IMR-90 (cell line): ENCODE measurements at regions not wholly inside any gene's neighbourhood (a gene's known extent, or its start where the extent isn't known, plus 50 kb on each side); places are given as distances from the start of the nearest gene placed in this dataset.

Experiments used
- ATAC-seq: fragments of 200-7000 bp; cut with Tn5 transposase; 2 replicates; pipeline ENCODE4 v1.9.1; 2020; ENCODE audit warnings: low read depth, mild to moderate bottlenecking, moderate library complexity
- BruUV-seq: library from RNA; stranded (reverse); fragments of 400-500 nt; replicated peaks from 2 replicates; lab custom pipeline; 2021; lab: Mats Ljungman, UMichigan
- CTCF ChIA-PET: fragments of 300-600 bp; formaldehyde crosslinking; extraction: SDS; loops from one replicate; lab custom pipeline; 2021; ENCODE audit warnings: antibody characterized with exemption; lab: Yijun Ruan, JAX
- POLR2A ChIA-PET: fragments of 300-600 bp; sonication (Branson Sonifier 250); formaldehyde crosslinking; loops from one replicate; lab custom pipeline; 2022; ENCODE audit warnings: antibody characterized with exemption; ENCODE audit not compliant: unreplicated experiment; lab: Charles Lee
- DNase-seq: peaks from one replicate; pipeline ENCODE4 v3.0.0; 2013
- H2AFZ ChIP-seq: replicated peaks from 2 replicates; pipeline ENCODE3; 2013; ENCODE audit warnings: low read length, mild to moderate bottlenecking; ENCODE audit not compliant: poor library complexity
- H2AK5ac ChIP-seq: 2 replicates; pipeline ENCODE4 v1.6.1; 2013; ENCODE audit warnings: low read depth, low read length, inconsistent platforms
- H2AK9ac ChIP-seq: replicated peaks from 2 replicates; pipeline ENCODE3; 2013; ENCODE audit warnings: mild to moderate bottlenecking, low read depth, low read length, moderate library complexity; ENCODE audit not compliant: poor library complexity
- H2BK120ac ChIP-seq: 2 replicates; pipeline ENCODE4 v1.6.1; 2013; ENCODE audit warnings: low read depth, low read length, inconsistent platforms
- H2BK15ac ChIP-seq: 3 replicates; pipeline ENCODE4 v1.6.1; 2013; ENCODE audit warnings: low read depth, low read length, inconsistent platforms
- H2BK20ac ChIP-seq: 2 replicates; pipeline ENCODE4 v1.6.1; 2013; ENCODE audit warnings: low read depth, mild to moderate bottlenecking, inconsistent platforms, low read length, moderate library complexity
- H2BK5ac ChIP-seq: 2 replicates; pipeline ENCODE4 v1.6.1; 2013; ENCODE audit warnings: mild to moderate bottlenecking, low read depth, low read length, inconsistent platforms; ENCODE audit not compliant: poor library complexity, severe bottlenecking
- H3K14ac ChIP-seq: replicated peaks from 2 replicates; pipeline ENCODE4 v1.6.1; 2013; ENCODE audit warnings: low read depth, low read length, inconsistent platforms
- H3K18ac ChIP-seq: 2 replicates; pipeline ENCODE4 v1.6.1; 2013; ENCODE audit warnings: low read depth, low read length, control low read depth
- H3K23ac ChIP-seq: 2 replicates; pipeline ENCODE4 v1.6.1; 2013; ENCODE audit warnings: low read depth, low read length, inconsistent platforms
- H3K27ac ChIP-seq: 2 replicates; pipeline ENCODE4 v1.5.1; 2013; ENCODE audit warnings: mild to moderate bottlenecking, control low read depth, low read length; ENCODE audit not compliant: insufficient read depth
- H3K27me3 ChIP-seq: 2 replicates; pipeline ENCODE4 v1.6.1; 2013; ENCODE audit warnings: low read length; ENCODE audit not compliant: control insufficient read depth, insufficient read depth
- H3K36me3 ChIP-seq: 2 replicates; pipeline ENCODE4 v1.6.1; 2013; ENCODE audit warnings: low read length, mixed read lengths; ENCODE audit not compliant: control insufficient read depth, insufficient read depth
- H3K4ac ChIP-seq: 2 replicates; pipeline ENCODE4 v1.6.1; 2013; ENCODE audit warnings: low read depth, low read length, inconsistent platforms
- H3K4me1 ChIP-seq: 2 replicates; pipeline ENCODE4 v1.6.1; 2013; ENCODE audit warnings: low read length, mixed read lengths; ENCODE audit not compliant: control insufficient read depth, insufficient read depth
- H3K4me2 ChIP-seq: 2 replicates; pipeline ENCODE4 v1.6.1; 2013; ENCODE audit warnings: low read depth, mild to moderate bottlenecking, control low read depth, low read length, moderate library complexity
- H3K4me3 ChIP-seq: 2 replicates; pipeline ENCODE4 v1.5.1; 2013; ENCODE audit warnings: low read depth, mild to moderate bottlenecking, control low read depth, low read length, moderate library complexity; ENCODE audit not compliant: insufficient read depth
- H3K56ac ChIP-seq: 2 replicates; pipeline ENCODE4 v1.6.1; 2013; ENCODE audit warnings: low read length, inconsistent platforms; ENCODE audit not compliant: insufficient read depth; ENCODE audit errors: extremely low read depth
- H3K79me1 ChIP-seq, 2 experiments: 2 replicates each; pipeline ENCODE4 v1.6.1; 2013; ENCODE audit warnings: low read length in 2 of 2, inconsistent platforms in 1 of 2, low read depth in 1 of 2
- H3K9ac ChIP-seq: 2 replicates; pipeline ENCODE4 v1.6.1; 2013; ENCODE audit warnings: low read depth, low read length, control low read depth
- H3K9me1 ChIP-seq: 2 replicates; pipeline ENCODE4 v1.6.1; 2013; ENCODE audit warnings: low read length, inconsistent platforms; ENCODE audit not compliant: insufficient read depth
- H3K9me3 ChIP-seq: 2 replicates; pipeline ENCODE4 v1.6.1; 2013; ENCODE audit warnings: low read length; ENCODE audit not compliant: control insufficient read depth, insufficient read depth
- H4K20me1 ChIP-seq: 2 replicates; pipeline ENCODE4 v1.6.1; 2013; ENCODE audit warnings: low read length, inconsistent platforms; ENCODE audit not compliant: insufficient read depth
- H4K5ac ChIP-seq: 2 replicates; pipeline ENCODE4 v1.6.1; 2013; ENCODE audit warnings: mild to moderate bottlenecking, low read depth, low read length, control low read depth
- H4K8ac ChIP-seq, 2 experiments: 2 replicates each; pipeline ENCODE4 v1.6.1; 2013; ENCODE audit warnings: low read depth in 2 of 2, low read length in 2 of 2, control low read depth in 1 of 2, inconsistent platforms in 1 of 2
- H4K91ac ChIP-seq: 2 replicates; pipeline ENCODE4 v1.6.1; 2013; ENCODE audit warnings: low read depth, low read length, inconsistent platforms; ENCODE audit not compliant: insufficient read depth
- BHLHE40 ChIP-seq: fragments of 150-350 bp; IDR thresholded peaks from 2 replicates; pipeline ENCODE4 v1.6.1; 2016; ENCODE audit warnings: mild to moderate bottlenecking, low read depth, low read length
- CEBPB ChIP-seq: IDR thresholded peaks from 2 replicates; pipeline ENCODE4 v1.6.1; 2012; ENCODE audit warnings: low read depth, low read length, improper control_type of control experiment
- CHD1 ChIP-seq: IDR thresholded peaks from 2 replicates; pipeline ENCODE4 v1.6.1; 2012; ENCODE audit warnings: low read depth, low read length, improper control_type of control experiment
- FOS ChIP-seq: fragments of 150-350 bp; IDR thresholded peaks from 2 replicates; pipeline ENCODE4 v1.6.1; 2016; ENCODE audit warnings: low read depth, low read length
- MAFK ChIP-seq: IDR thresholded peaks from 2 replicates; pipeline ENCODE4 v1.6.1; 2012; ENCODE audit warnings: low read depth, low read length, improper control_type of control experiment
- MAZ ChIP-seq: IDR thresholded peaks from 2 replicates; pipeline ENCODE4 v1.6.1; 2012; ENCODE audit warnings: low read depth, mild to moderate bottlenecking, low read length, improper control_type of control experiment, moderate library complexity, borderline replicate concordance
- NFE2L2 ChIP-seq: fragments of 150-350 bp; IDR thresholded peaks from 2 replicates; pipeline ENCODE4 v1.6.1; 2016; ENCODE audit warnings: low read depth, mild to moderate bottlenecking, low read length
- POLR2A ChIP-seq: IDR thresholded peaks from 2 replicates; pipeline ENCODE4 v1.6.1; 2012; ENCODE audit warnings: mild to moderate bottlenecking, low read depth, low read length
- RAD21 ChIP-seq: IDR thresholded peaks from 2 replicates; pipeline ENCODE4 v1.6.1; 2012; ENCODE audit warnings: low read length, improper control_type of control experiment
- RCOR1 ChIP-seq: IDR thresholded peaks from 2 replicates; pipeline ENCODE4 v1.6.1; 2012; ENCODE audit warnings: mild to moderate bottlenecking, low read length, improper control_type of control experiment; ENCODE audit not compliant: insufficient replicate concordance
- WGBS, 2 experiments: methylation state at CpG; one replicate each; pipeline versions ENCODE4 v1.1.5 to v1.1.7; 2013; ENCODE audit warnings: missing lambda C conversion rate in 2 of 2; ENCODE audit not compliant: insufficient read length in 1 of 2; ENCODE audit errors: extremely low coverage in 2 of 2; 5-methylcytosine and 5-hydroxymethylcytosine counted together
- dilution Hi-C: fragments of 300-500 bp; cut with HindIII; formaldehyde crosslinking; loops from one replicate; pipeline ENCODE4 v1.14.3; 2018; ENCODE audit warnings: low sequenced_read_pairs; ENCODE audit not compliant: unreplicated experiment
- in situ Hi-C: fragments of 300-500 bp; cut with MboI; formaldehyde crosslinking; loops from 3 replicates; pipeline ENCODE4 v1.14.3; 2019; ENCODE audit warnings: low sequenced_read_pairs, inconsistent platforms, mixed read lengths
- intact Hi-C: fragments of 100-400 bp; cut with micrococcal nuclease; formaldehyde crosslinking; loops from 2 replicates; pipeline ENCODE4 v1.10.0; 2022
- TF ChIP-seq, protein P1 (sequence below): conservative IDR thresholded peaks from 2 replicates; pipeline ENCODE4 v1.5.1; 2012; ENCODE audit warnings: mild to moderate bottlenecking, low read depth, low read length, improper control_type of control experiment
- TF ChIP-seq, protein P2 (sequence below): fragments of 150-350 bp; IDR thresholded peaks from 2 replicates; pipeline ENCODE4 v1.6.1; 2016; ENCODE audit warnings: low read depth, mild to moderate bottlenecking, low read length, moderate library complexity, borderline replicate concordance
- TF ChIP-seq, protein P3 (sequence below): fragments of 150-350 bp; IDR thresholded peaks from 2 replicates; pipeline ENCODE4 v1.6.1; 2017; ENCODE audit warnings: mild to moderate bottlenecking, antibody characterized with exemption, low read length, low read depth

DNA sequence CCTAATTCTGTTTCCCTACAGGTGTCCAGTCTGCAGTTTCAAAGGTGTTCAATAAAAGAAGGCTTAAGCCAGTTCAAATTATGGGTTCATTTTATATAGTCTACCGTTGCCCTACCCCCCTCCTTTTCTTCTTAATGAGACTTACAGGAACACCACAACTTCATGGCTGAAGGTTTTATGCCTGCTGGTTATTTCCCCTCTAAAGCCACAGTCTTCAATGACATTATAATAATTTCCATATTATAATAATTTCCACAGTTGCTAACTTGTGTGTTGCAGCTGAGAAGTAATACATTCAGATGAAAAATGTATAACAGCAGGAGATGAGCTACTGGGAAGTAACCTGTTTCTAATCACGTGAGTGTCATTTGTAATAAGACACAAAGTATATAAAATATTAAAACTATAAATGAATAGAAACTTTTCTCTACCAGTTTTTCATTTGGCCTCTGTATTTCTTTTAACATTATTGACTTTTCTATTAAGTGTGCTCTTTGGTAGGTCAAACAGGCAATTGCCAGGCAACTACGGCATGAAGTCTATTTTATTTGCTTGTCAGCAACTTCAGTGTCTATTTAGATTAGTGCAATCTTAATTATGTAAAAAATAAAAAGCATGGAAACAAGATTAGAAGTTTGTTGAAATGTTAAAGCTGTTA is 120.5 kb upstream of the HMHB1 start:
- BruUV-seq = no TSS peak
- Histone ChIP-seq H4K5ac (no peak overlapping the region), H3K4me2 (no peak overlapping the region), H4K20me1 (no peaks in the 10 kb centered on the region), H3K14ac (no peak overlapping the region), H2BK120ac (no peak overlapping the region), H3K9ac (no peak overlapping the region), H3K9me1 (no peaks in the 10 kb centered on the region), H3K79me1 (no peaks in the 10 kb centered on the region), H3K4ac (no peak overlapping the region), H3K18ac (no peak overlapping the region), H3K27ac (no peak overlapping the region), H3K36me3 (no peaks in the 10 kb centered on the region), H3K56ac (no peak overlapping the region), H3K4me3 (no peak overlapping the region), H3K9me3 (no peaks in the 10 kb centered on the region), H2AFZ (no peak overlapping the region), H3K4me1 (peaks cover 5% of the 10 kb centered on the region; the same call in 1 of the 2 replicates), H2BK5ac (no peak overlapping the region), H3K27me3 (no peaks in the 10 kb centered on the region), H2AK9ac (no peak overlapping the region), H2AK5ac (no peak overlapping the region), H3K23ac (no peak overlapping the region), H4K91ac (no peak overlapping the region), H4K8ac (no peak overlapping the region), H2BK15ac (no peak overlapping the region), H2BK20ac (no peak overlapping the region)
- intact Hi-C loops (loop anchor here (10.0 kb wide), 1 partner anchor 453 kb away; no protein-coding TSS in a partner anchor), dilution Hi-C loops (no loop called here), in situ Hi-C loops (no loop called here)
- ATAC-seq (no peak), DNase-seq (no peak)
- ChIA-PET POLR2A (no interaction called here), CTCF (no interaction called here)
- no peak for TF ChIP-seq CEBPB
- TF ChIP-seq RCOR1 = no peak
- no peak for TF ChIP-seq POLR2A
- no peak for TF ChIP-seq RAD21
- TF ChIP-seq, protein P1, sequence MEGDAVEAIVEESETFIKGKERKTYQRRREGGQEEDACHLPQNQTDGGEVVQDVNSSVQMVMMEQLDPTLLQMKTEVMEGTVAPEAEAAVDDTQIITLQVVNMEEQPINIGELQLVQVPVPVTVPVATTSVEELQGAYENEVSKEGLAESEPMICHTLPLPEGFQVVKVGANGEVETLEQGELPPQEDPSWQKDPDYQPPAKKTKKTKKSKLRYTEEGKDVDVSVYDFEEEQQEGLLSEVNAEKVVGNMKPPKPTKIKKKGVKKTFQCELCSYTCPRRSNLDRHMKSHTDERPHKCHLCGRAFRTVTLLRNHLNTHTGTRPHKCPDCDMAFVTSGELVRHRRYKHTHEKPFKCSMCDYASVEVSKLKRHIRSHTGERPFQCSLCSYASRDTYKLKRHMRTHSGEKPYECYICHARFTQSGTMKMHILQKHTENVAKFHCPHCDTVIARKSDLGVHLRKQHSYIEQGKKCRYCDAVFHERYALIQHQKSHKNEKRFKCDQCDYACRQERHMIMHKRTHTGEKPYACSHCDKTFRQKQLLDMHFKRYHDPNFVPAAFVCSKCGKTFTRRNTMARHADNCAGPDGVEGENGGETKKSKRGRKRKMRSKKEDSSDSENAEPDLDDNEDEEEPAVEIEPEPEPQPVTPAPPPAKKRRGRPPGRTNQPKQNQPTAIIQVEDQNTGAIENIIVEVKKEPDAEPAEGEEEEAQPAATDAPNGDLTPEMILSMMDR = no peak
- TF ChIP-seq MAFK = no peak
- TF ChIP-seq MAZ = no peak
- TF ChIP-seq BHLHE40 = no peak
- no peak for TF ChIP-seq CHD1
- TF ChIP-seq FOS = no peak
- TF ChIP-seq, protein P2, sequence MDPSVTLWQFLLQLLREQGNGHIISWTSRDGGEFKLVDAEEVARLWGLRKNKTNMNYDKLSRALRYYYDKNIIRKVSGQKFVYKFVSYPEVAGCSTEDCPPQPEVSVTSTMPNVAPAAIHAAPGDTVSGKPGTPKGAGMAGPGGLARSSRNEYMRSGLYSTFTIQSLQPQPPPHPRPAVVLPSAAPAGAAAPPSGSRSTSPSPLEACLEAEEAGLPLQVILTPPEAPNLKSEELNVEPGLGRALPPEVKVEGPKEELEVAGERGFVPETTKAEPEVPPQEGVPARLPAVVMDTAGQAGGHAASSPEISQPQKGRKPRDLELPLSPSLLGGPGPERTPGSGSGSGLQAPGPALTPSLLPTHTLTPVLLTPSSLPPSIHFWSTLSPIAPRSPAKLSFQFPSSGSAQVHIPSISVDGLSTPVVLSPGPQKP = no peak
- TF ChIP-seq, protein P3, sequence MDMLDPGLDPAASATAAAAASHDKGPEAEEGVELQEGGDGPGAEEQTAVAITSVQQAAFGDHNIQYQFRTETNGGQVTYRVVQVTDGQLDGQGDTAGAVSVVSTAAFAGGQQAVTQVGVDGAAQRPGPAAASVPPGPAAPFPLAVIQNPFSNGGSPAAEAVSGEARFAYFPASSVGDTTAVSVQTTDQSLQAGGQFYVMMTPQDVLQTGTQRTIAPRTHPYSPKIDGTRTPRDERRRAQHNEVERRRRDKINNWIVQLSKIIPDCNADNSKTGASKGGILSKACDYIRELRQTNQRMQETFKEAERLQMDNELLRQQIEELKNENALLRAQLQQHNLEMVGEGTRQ = no peak
- no peak for TF ChIP-seq NFE2L2
- WGBS, 2 experiments = no CpG with 5 or more reads among the region's 3 CpGs
